Ammon's horn (tissue), 1 donor: ENCODE measurements at regions not wholly inside any gene's neighbourhood (a gene's known extent, or its start where the extent isn't known, plus 50 kb on each side); places are given as distances from the start of the nearest gene placed in this dataset.
"Not testable (repeated sequence)": the region's sequence is repeated elsewhere in the genome, so short reads cannot be mapped to it uniquely, and the experiment has no call there.

ENCODE experiments used
- DNase-seq: peaks from one replicate; pipeline ENCODE4 v3.0.0-alpha.2; 2016; ENCODE audit warnings: low spot score

GRCh38 chr15:38073178-38073946 lies 138.9 kb downstream of the TMCO5A start:
- no peak for DNase-seq

- DNase-seq = no peak
These were observed 139.6 kb downstream of the TMCO5A start for GRCh38 chr15:38074029-38074428.

GRCh38 chr15:38075466-38075865 lies 141.0 kb downstream of the TMCO5A start:
- no peak for DNase-seq

GRCh38 chr15:38076786-38077185 lies 142.3 kb downstream of the TMCO5A start:
- peak; percentile 26 for DNase-seq

GRCh38 chr15:38079236-38079635 lies 144.8 kb downstream of the TMCO5A start:
- DNase-seq = no peak

GRCh38 chr15:38080651-38081275 lies 146.3 kb downstream of the TMCO5A start:
- no peak for DNase-seq

- peak; percentile 42 for DNase-seq
These were observed 149.8 kb downstream of the TMCO5A start for GRCh38 chr15:38084289-38084688.

- DNase-seq = no peak
These were observed 150.7 kb downstream of the TMCO5A start for GRCh38 chr15:38085114-38085513.

- peak; percentile 55 for DNase-seq
These were observed 151.6 kb downstream of the TMCO5A start for GRCh38 chr15:38085931-38086568.

- no peak for DNase-seq
These were observed 152.2 kb downstream of the TMCO5A start for GRCh38 chr15:38086611-38087010.

GRCh38 chr15:38088971-38089370 lies 154.5 kb downstream of the TMCO5A start:
- DNase-seq = no peak

GRCh38 chr15:38090223-38090622 lies 155.8 kb downstream of the TMCO5A start:
- DNase-seq = no peak

- DNase-seq = no peak
These were observed 156.2 kb downstream of the TMCO5A start for GRCh38 chr15:38090678-38091077.

- no peak for DNase-seq
These were observed 156.7 kb downstream of the TMCO5A start for GRCh38 chr15:38091078-38091645.

- no peak for DNase-seq
These were observed 158.7 kb upstream of the SPRED1 start for GRCh38 chr15:38093931-38094330.

GRCh38 chr15:38102972-38103371 lies 149.7 kb upstream of the SPRED1 start:
- no peak for DNase-seq

- DNase-seq = no peak
These were observed 149.1 kb upstream of the SPRED1 start for GRCh38 chr15:38103564-38103963.

- DNase-seq = no peak
These were observed 141.6 kb upstream of the SPRED1 start for GRCh38 chr15:38111070-38111469.

GRCh38 chr15:38112406-38112805 lies 140.2 kb upstream of the SPRED1 start:
- DNase-seq = no peak

- DNase-seq = no peak
These were observed 137.5 kb upstream of the SPRED1 start for GRCh38 chr15:38115121-38115520.

- no peak for DNase-seq
These were observed 134.9 kb upstream of the SPRED1 start for GRCh38 chr15:38117781-38118180.

- not testable (repeated sequence) for DNase-seq
These were observed 132.8 kb upstream of the SPRED1 start for GRCh38 chr15:38119865-38120264.

GRCh38 chr15:38127306-38127771 lies 125.3 kb upstream of the SPRED1 start:
- no peak for DNase-seq
